Stimulated activated effector memory CD8-positive, alpha-beta T cell treated with anti-CD3 and anti-CD28 coated beads, Interleukin-12 subunit alpha, Interleukin-12 subunit beta, amount 100 ng/mL, for 72 hours (primary cell): ENCODE measurements at regions not wholly inside any gene's neighbourhood (a gene's known extent, or its start where the extent isn't known, plus 50 kb on each side); places are given as distances from the start of the nearest gene placed in this dataset.

Source experiments
- ATAC-seq: fragments of 150-1000 bp; cut with Tn5 transposase; 2 replicates; pipeline ENCODE4 v1.10.0; 2021
- DNase-seq, 2 donors: peaks; one replicate each; pipeline ENCODE4 v3.0.0; 2021 to 2022; ENCODE audit warnings: low spot score in 2 of 2
- H3K27ac Mint-ChIP-seq: one replicate; pipeline ENCODE4 v1.8.0; 2022; ENCODE audit warnings: mild to moderate bottlenecking, mixed read lengths
- H3K36me3 Mint-ChIP-seq: one replicate; pipeline ENCODE4 v1.8.0; 2022; ENCODE audit warnings: mild to moderate bottlenecking, mixed read lengths
- H3K4me1 Mint-ChIP-seq: one replicate; pipeline ENCODE4 v1.8.0; 2022; ENCODE audit warnings: mixed read lengths
- H3K4me3 Mint-ChIP-seq: one replicate; pipeline ENCODE4 v1.8.0; 2022; ENCODE audit warnings: mild to moderate bottlenecking, mixed read lengths
- H3K9me3 Mint-ChIP-seq: one replicate; pipeline ENCODE4 v1.8.0; 2022; ENCODE audit warnings: mixed read lengths

DNA sequence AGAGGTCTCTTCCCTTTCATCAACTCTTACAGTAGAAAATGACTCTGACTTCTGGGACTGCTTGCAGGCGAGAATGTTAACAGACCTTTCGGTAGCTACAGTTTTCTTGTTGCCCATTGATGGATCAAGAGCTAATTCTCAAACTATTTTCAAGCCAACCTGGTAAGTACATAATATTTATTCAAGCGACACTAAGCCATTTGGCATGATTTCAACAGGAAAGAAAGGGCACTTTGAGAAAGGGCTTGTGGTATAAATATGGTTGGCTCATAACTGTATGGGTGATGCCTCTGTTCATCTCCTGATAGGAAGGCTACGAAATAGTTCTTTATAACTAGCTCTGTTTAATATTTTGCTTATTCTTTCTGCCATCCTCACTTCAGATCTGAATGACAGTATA lies 196.2 kb upstream of the CNTN4 start:
- Mint-ChIP-seq H3K27ac (no peak overlapping the region), H3K36me3 (no peaks in the 10 kb centered on the region), H3K4me1 (no peaks in the 10 kb centered on the region), H3K4me3 (no peak overlapping the region), H3K9me3 (peaks cover 27% of the 10 kb centered on the region)
- ATAC-seq (no peak), DNase-seq (no peak)

DNA sequence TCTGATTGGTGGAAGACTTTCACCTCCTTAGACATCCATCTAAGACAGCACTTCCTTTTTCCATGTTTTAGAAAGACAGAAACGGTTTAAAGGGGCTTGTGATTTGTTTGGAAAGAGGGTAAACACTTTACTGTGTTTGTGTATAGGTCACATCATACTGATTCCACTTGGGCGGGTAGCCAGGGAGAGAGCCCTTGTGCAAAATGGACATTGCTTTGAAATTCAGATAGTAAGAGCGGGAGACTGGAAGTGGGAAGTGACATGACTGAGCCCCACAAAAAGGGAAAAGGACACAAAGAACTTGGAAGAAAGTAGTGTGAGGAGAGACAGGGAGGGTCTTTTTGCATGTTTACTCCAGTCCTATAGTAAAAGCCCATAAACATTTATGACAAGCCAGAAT lies 195.6 kb upstream of the CNTN4 start:
- Mint-ChIP-seq H3K4me1 (no peaks in the 10 kb centered on the region), H3K27ac (no peak overlapping the region), H3K36me3 (no peaks in the 10 kb centered on the region), H3K9me3 (peaks cover 29% of the 10 kb centered on the region), H3K4me3 (no peak overlapping the region)
- no peak for ATAC-seq
- DNase-seq, result no peak

DNA sequence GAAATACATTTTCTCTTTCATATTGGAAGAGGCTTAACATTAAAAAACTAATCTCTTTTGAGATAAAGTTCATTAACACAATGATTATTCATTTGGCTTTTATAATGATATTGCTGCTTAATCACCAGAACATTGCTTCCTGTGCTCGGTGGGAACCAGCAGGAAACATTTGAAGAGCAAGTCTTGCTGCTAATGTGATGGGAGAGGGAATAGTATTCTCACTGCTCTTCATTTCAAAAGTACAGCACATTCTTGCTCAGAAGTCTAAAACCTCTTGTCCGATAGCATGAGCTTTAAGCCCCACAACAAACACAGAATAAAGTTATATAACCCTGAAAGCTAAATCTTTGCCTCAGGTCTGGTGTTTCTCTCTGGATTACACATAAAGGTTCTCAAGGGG lies 190.8 kb upstream of the CNTN4 start:
- Mint-ChIP-seq H3K9me3 (peaks cover 17% of the 10 kb centered on the region), H3K27ac (no peak overlapping the region), H3K4me1 (no peaks in the 10 kb centered on the region), H3K4me3 (no peak overlapping the region), H3K36me3 (no peaks in the 10 kb centered on the region)
- ATAC-seq (no peak), DNase-seq (no peak)

- Mint-ChIP-seq H3K36me3 (no peaks in the 10 kb centered on the region), H3K9me3 (peaks cover 13% of the 10 kb centered on the region), H3K4me3 (no peak overlapping the region), H3K4me1 (no peaks in the 10 kb centered on the region), H3K27ac (no peak overlapping the region)
- DNase-seq, result no peak
- no peak for ATAC-seq
Measured at GRCh38 chr3:1908651-1909445, 189.8 kb upstream of the CNTN4 start.

GRCh38 chr3:1910322-1910721 lies 188.3 kb upstream of the CNTN4 start:
- no peak overlapping the region for H3K27ac Mint-ChIP-seq
- ATAC-seq (no peak), DNase-seq (no peak)
- H3K9me3 Mint-ChIP-seq, result peaks cover 12% of the 10 kb centered on the region
- no peaks in the 10 kb centered on the region for H3K36me3 Mint-ChIP-seq
- H3K4me3 Mint-ChIP-seq, result no peak overlapping the region
- H3K4me1 Mint-ChIP-seq, result no peaks in the 10 kb centered on the region

DNA sequence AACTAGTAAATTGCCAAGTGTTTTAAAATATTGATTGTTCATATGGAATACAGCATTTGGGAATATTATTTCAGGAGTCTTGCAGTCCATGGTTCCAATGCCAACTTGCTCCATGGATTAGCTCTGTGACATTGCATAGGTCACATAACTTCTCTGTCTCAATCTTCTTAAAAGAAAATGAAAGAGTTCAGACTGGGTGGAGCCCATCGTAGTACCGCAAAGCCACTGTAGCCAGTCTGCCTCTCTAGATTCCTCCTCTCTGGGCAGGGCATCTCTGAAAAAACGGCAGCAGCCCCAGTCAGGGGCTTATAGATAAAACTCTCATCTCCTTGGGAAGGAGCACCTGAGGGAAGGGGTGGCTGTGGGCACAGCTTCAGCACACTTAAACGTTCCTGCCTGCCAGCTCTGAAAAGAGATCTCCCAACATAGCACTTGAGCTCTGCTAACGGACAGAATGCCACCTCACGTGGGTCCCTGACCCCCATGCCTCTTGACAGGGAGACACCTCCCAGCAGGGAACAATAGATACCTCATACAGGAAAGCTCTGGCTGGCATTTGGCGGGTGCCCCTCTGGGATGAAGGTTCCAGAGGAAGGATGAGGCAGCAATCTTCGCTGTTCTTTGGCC lies 168.8 kb upstream of the CNTN4 start:
- no peak for ATAC-seq
- DNase-seq, result no peak
- H3K27ac Mint-ChIP-seq, result no peak overlapping the region
- peaks cover 15% of the 10 kb centered on the region for H3K9me3 Mint-ChIP-seq
- no peaks in the 10 kb centered on the region for H3K36me3 Mint-ChIP-seq
- no peak overlapping the region for H3K4me3 Mint-ChIP-seq
- no peaks in the 10 kb centered on the region for H3K4me1 Mint-ChIP-seq

GRCh38 chr3:1938975-1939374 lies 159.7 kb upstream of the CNTN4 start:
- peaks cover 4% of the 10 kb centered on the region for H3K9me3 Mint-ChIP-seq
- no peak overlapping the region for H3K4me3 Mint-ChIP-seq
- DNase-seq, result no peak
- no peaks in the 10 kb centered on the region for H3K4me1 Mint-ChIP-seq
- ATAC-seq, result no peak
- H3K27ac Mint-ChIP-seq, result no peak overlapping the region
- H3K36me3 Mint-ChIP-seq, result no peaks in the 10 kb centered on the region

DNA sequence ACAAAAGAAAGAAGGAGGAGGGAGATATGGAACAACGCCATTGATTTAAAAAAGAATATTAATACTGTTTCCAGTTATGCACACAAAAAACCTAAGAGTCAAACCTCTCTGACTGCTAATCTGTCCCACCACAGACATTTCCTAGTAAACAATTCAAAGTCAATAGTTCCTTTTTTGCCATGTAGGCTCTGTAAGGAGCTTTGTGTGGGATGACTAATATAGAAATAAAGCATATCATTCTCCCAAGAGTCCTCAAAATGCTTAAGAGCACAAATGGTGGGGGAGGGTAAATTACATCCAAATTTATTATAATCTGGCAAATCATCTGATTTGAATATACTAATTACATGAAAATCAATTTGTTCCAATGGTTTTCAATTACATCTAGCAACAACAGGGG lies 155.9 kb upstream of the CNTN4 start:
- peaks cover 7% of the 10 kb centered on the region for H3K9me3 Mint-ChIP-seq
- no peak overlapping the region for H3K27ac Mint-ChIP-seq
- DNase-seq (no peak), ATAC-seq (no peak)
- H3K4me3 Mint-ChIP-seq, result no peak overlapping the region
- H3K4me1 Mint-ChIP-seq, result no peaks in the 10 kb centered on the region
- H3K36me3 Mint-ChIP-seq, result no peaks in the 10 kb centered on the region

DNA sequence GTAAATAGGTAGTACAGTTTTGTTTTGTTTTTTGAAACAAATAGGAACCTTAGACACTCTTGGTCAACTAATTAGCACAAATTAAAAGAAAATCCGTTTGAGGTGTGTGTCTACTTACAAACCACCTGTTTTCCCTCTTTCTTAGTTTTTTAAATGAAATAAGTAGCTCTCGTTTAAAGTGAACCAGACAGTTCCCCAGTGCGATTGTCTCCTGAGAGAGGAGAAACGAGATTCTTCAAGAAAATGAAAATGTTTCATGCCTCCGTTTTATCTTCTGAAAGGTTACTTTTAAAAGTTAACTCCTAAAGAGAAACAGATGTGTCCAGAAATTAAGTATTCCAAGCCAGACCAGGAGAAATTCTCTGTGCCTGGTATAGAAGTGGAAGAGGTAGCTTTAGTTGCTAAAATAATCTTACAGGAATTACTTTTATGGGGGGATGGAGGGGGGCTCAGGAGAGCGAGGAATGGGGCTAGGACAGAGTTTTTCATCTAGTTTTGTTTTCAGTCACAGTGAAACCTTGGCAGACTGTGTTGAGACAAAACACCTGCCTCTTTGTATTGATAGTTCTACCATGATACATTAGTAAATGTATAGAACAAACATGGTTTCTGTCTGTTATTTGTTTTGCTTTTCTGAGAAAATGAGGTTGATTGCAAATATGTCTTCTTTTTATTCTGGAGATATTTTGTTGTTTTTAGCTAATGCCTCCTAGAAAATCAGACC lies 155.1 kb upstream of the CNTN4 start:
- no peak overlapping the region for H3K27ac Mint-ChIP-seq
- no peaks in the 10 kb centered on the region for H3K4me1 Mint-ChIP-seq
- H3K4me3 Mint-ChIP-seq, result no peak overlapping the region
- no peaks in the 10 kb centered on the region for H3K36me3 Mint-ChIP-seq
- DNase-seq (no peak), ATAC-seq (no peak)
- H3K9me3 Mint-ChIP-seq, result peaks cover 7% of the 10 kb centered on the region

GRCh38 chr3:1945698-1946097 lies 153.0 kb upstream of the CNTN4 start:
- no peak for ATAC-seq
- no peaks in the 10 kb centered on the region for H3K4me1 Mint-ChIP-seq
- no peak overlapping the region for H3K4me3 Mint-ChIP-seq
- DNase-seq, result no peak
- H3K36me3 Mint-ChIP-seq, result no peaks in the 10 kb centered on the region
- H3K27ac Mint-ChIP-seq, result no peak overlapping the region
- H3K9me3 Mint-ChIP-seq, result peaks cover 10% of the 10 kb centered on the region

DNA sequence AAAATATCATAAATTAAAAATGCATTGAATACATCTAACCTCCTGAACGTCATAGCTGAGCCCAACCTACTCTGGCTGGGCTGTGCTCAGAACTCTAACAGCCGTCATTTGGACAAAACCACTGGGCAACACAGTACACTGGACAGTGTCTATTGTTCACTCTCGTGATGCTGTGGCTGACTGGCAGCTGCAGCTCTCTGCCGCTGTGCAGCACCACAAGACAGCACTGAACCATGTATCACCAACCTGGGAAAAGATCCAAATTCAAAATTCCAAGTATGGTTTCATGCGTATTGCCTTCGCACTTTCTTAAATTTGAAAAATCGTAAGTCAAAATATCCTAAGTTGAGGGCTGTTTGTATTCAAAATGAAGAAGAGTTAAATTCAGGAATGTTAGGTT lies 145.1 kb upstream of the CNTN4 start:
- ATAC-seq, result no peak
- Mint-ChIP-seq H3K36me3 (no peaks in the 10 kb centered on the region), H3K4me3 (no peak overlapping the region), H3K27ac (no peak overlapping the region), H3K4me1 (no peaks in the 10 kb centered on the region), H3K9me3 (peaks cover 14% of the 10 kb centered on the region)
- no peak for DNase-seq

- H3K4me1 Mint-ChIP-seq, result no peaks in the 10 kb centered on the region
- H3K27ac Mint-ChIP-seq, result no peak overlapping the region
- peaks cover 14% of the 10 kb centered on the region for H3K9me3 Mint-ChIP-seq
- no peak overlapping the region for H3K4me3 Mint-ChIP-seq
- ATAC-seq, result no peak
- DNase-seq, result no peak
- no peaks in the 10 kb centered on the region for H3K36me3 Mint-ChIP-seq
Measured at GRCh38 chr3:1954632-1955031, 144.0 kb upstream of the CNTN4 start.

GRCh38 chr3:1955170-1955569 lies 143.5 kb upstream of the CNTN4 start:
- DNase-seq (no peak), ATAC-seq (no peak)
- Mint-ChIP-seq H3K36me3 (no peaks in the 10 kb centered on the region), H3K9me3 (peaks cover 14% of the 10 kb centered on the region), H3K27ac (no peak overlapping the region), H3K4me1 (no peaks in the 10 kb centered on the region), H3K4me3 (no peak overlapping the region)

GRCh38 chr3:1955750-1956149 lies 142.9 kb upstream of the CNTN4 start:
- peaks cover 14% of the 10 kb centered on the region for H3K9me3 Mint-ChIP-seq

GRCh38 chr3:1960506-1960905 lies 138.2 kb upstream of the CNTN4 start:
- Mint-ChIP-seq H3K9me3 (peaks cover 12% of the 10 kb centered on the region), H3K36me3 (no peaks in the 10 kb centered on the region), H3K4me3 (no peak overlapping the region), H3K27ac (no peak overlapping the region), H3K4me1 (no peaks in the 10 kb centered on the region)
- DNase-seq, result no peak
- ATAC-seq, result no peak

More at GRCh38 chr3:1955750-1956149, 142.9 kb upstream of the CNTN4 start:
- Mint-ChIP-seq H3K4me1 (no peaks in the 10 kb centered on the region), H3K4me3 (no peak overlapping the region), H3K27ac (no peak overlapping the region), H3K36me3 (no peaks in the 10 kb centered on the region)
- DNase-seq, result no peak
- no peak for ATAC-seq
